Neural cell (in vitro differentiated cells): ENCODE measurements at regions not wholly inside any gene's neighbourhood (a gene's known extent, or its start where the extent isn't known, plus 50 kb on each side); places are given as distances from the start of the nearest gene placed in this dataset.

ENCODE experiments used
- H2AFZ ChIP-seq: fragments of 200-600, 300-800 bp; sonication (generic), shearing (Covaris generic); 2 replicates; pipeline ENCODE4 v1.6.0; 2014; ENCODE audit warnings: low read depth, mild to moderate bottlenecking, antibody characterized with exemption, low read length, moderate library complexity
- H3F3A ChIP-seq: fragments of 200-600 bp; shearing (Covaris generic); 2 replicates; pipeline ENCODE4 v1.6.1; 2016; ENCODE audit warnings: mild to moderate bottlenecking, moderate library complexity, mixed read lengths, antibody characterized with exemption, low read length; ENCODE audit not compliant: insufficient read depth, poor library complexity, severe bottlenecking
- H3K27ac ChIP-seq: fragments of 200-600, 300-800 bp; sonication (generic), shearing (Covaris generic); 2 replicates; pipeline ENCODE4 v1.5.1; 2014; ENCODE audit warnings: mild to moderate bottlenecking, low read length, moderate library complexity
- H3K27me3 ChIP-seq: fragments of 300-800, 200-600 bp; sonication (generic), shearing (Covaris generic); 2 replicates; pipeline ENCODE4 v1.6.0; 2014; ENCODE audit warnings: mild to moderate bottlenecking, low read depth, low read length, moderate library complexity; ENCODE audit not compliant: insufficient read depth
- H3K36me3 ChIP-seq: fragments of 300-800, 200-600 bp; sonication (generic), shearing (Covaris generic); 2 replicates; pipeline ENCODE4 v1.5.1; 2014; ENCODE audit warnings: mild to moderate bottlenecking, antibody characterized with exemption, low read length, moderate library complexity; ENCODE audit not compliant: insufficient read depth
- H3K4me2 ChIP-seq: fragments of 300-800, 200-600 bp; sonication (generic), shearing (Covaris generic); 2 replicates; pipeline ENCODE4 v1.6.0; 2014; ENCODE audit warnings: mild to moderate bottlenecking, low read length
- H3K4me3 ChIP-seq: fragments of 300-800, 200-600 bp; sonication (generic), shearing (Covaris generic); 2 replicates; pipeline ENCODE4 v1.5.1; 2014; ENCODE audit warnings: mild to moderate bottlenecking, low read length, moderate library complexity
- H3K79me2 ChIP-seq: fragments of 200-600 bp; shearing (Covaris generic); replicated peaks from 2 replicates; pipeline ENCODE4 v1.6.0; 2014; ENCODE audit warnings: mild to moderate bottlenecking, low read length, moderate library complexity; ENCODE audit not compliant: insufficient read depth
- H3K9ac ChIP-seq: fragments of 300-800, 200-600 bp; sonication (generic), shearing (Covaris generic); 2 replicates; pipeline ENCODE4 v1.6.1; 2016; ENCODE audit warnings: mild to moderate bottlenecking, low read length, mixed read lengths
- H3K9me2 ChIP-seq: fragments of 200-600 bp; shearing (Covaris generic); 2 replicates; pipeline ENCODE4 v1.6.1; 2016; ENCODE audit warnings: mild to moderate bottlenecking, low read length, mixed read lengths; ENCODE audit not compliant: insufficient read depth
- H3K9me3 ChIP-seq: fragments of 200-600, 300-800 bp; sonication (generic), shearing (Covaris generic); 2 replicates; pipeline ENCODE4 v1.6.1; 2016; ENCODE audit warnings: mild to moderate bottlenecking, mixed run types, low read length, moderate library complexity, mixed read lengths
- H4K20me1 ChIP-seq: fragments of 200-600 bp; shearing (Covaris generic); 2 replicates; pipeline ENCODE4 v1.6.1; 2016; ENCODE audit warnings: mild to moderate bottlenecking, mixed run types; ENCODE audit not compliant: insufficient read depth
- CTCF ChIP-seq: fragments of 450-650 bp; IDR thresholded peaks from 2 replicates; pipeline ENCODE4 v1.5.1; 2014; ENCODE audit warnings: antibody characterized with exemption, mild to moderate bottlenecking, moderate library complexity; ENCODE audit not compliant: poor library complexity, severe bottlenecking
- EP300 ChIP-seq: fragments of 450-650 bp; conservative IDR thresholded peaks from 2 replicates; pipeline ENCODE4 v1.6.1; 2014; ENCODE audit warnings: antibody characterized with exemption, mild to moderate bottlenecking, moderate library complexity; ENCODE audit not compliant: poor library complexity, severe bottlenecking
- EZH2 ChIP-seq: fragments of 200-600, 300-800 bp; shearing (Covaris generic), sonication (generic); IDR thresholded peaks from 2 replicates; pipeline ENCODE4 v1.6.1; 2014; ENCODE audit warnings: antibody characterized with exemption, low read length, borderline replicate concordance, mild to moderate bottlenecking; ENCODE audit not compliant: insufficient read depth, poor library complexity, severe bottlenecking
- MXI1 ChIP-seq: fragments of 450-650 bp; conservative IDR thresholded peaks from 2 replicates; pipeline ENCODE4 v1.6.1; 2014; ENCODE audit warnings: antibody characterized with exemption, mild to moderate bottlenecking; ENCODE audit not compliant: poor library complexity, severe bottlenecking
- POLR2AphosphoS5 ChIP-seq: IDR thresholded peaks from 2 replicates; pipeline ENCODE4 v1.6.1; 2012
- RAD21 ChIP-seq: fragments of 450-650 bp; conservative IDR thresholded peaks from 2 replicates; pipeline ENCODE4 v1.6.1; 2014; ENCODE audit warnings: antibody characterized with exemption, mild to moderate bottlenecking, moderate library complexity
- REST ChIP-seq: IDR thresholded peaks from 2 replicates; pipeline ENCODE4 v1.6.1; 2012; ENCODE audit warnings: borderline replicate concordance
- SMC3 ChIP-seq: fragments of 450-650 bp; conservative IDR thresholded peaks from 2 replicates; pipeline ENCODE4 v1.6.1; 2014; ENCODE audit warnings: antibody characterized with exemption, mild to moderate bottlenecking, moderate library complexity; ENCODE audit not compliant: poor library complexity
- TAF1 ChIP-seq: IDR thresholded peaks from 2 replicates; pipeline ENCODE4 v1.6.1; 2012; ENCODE audit warnings: low read depth

DNA sequence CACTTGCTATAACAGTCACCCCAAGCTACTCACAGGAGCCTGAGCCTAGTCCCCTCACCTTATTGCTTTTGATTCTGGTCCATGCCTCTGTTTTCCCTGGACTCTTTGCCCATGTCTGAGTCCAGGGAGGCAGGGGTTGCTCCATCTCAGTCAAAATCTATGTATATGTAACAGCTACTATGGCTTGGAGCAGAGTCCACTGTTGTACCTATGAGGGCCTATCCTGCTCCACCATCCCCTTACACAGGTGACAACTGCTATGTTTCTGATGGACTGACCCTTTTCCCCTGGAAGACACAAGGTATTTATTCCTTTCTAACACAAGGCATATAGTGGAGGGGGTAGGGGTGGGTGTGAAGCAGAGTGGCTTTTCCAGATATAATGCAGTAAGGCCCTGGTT is 119.6 kb downstream of the VPREB1 start:
- Histone ChIP-seq H4K20me1 (no peaks in the 10 kb centered on the region), H3K9me2 (no peaks in the 10 kb centered on the region), H3K9ac (no peak overlapping the region), H3F3A (no peaks in the 10 kb centered on the region), H3K4me3 (no peak overlapping the region), H3K27ac (no peak overlapping the region), H3K27me3 (peaks cover 11% of the 10 kb centered on the region), H3K9me3 (no peaks in the 10 kb centered on the region), H2AFZ (no peak overlapping the region), H3K79me2 (no peaks in the 10 kb centered on the region), H3K4me2 (no peak overlapping the region), H3K36me3 (no peaks in the 10 kb centered on the region)
- TF ChIP-seq MXI1 (no peak), RAD21 (no peak), POLR2AphosphoS5 (no peak), REST (no peak), EZH2 (no peak)

- Histone ChIP-seq H3K27me3 (peaks cover 11% of the 10 kb centered on the region), H4K20me1 (no peaks in the 10 kb centered on the region), H3K4me3 (no peak overlapping the region), H3F3A (no peaks in the 10 kb centered on the region), H3K4me2 (no peak overlapping the region), H3K36me3 (no peaks in the 10 kb centered on the region), H3K27ac (no peak overlapping the region), H3K9me3 (no peaks in the 10 kb centered on the region), H3K9me2 (no peaks in the 10 kb centered on the region), H2AFZ (no peak overlapping the region), H3K9ac (no peak overlapping the region), H3K79me2 (no peaks in the 10 kb centered on the region)
- TF ChIP-seq MXI1 = no peak
- no peak for TF ChIP-seq POLR2AphosphoS5
- no peak for TF ChIP-seq REST
- TF ChIP-seq TAF1 = no peak
- TF ChIP-seq RAD21 = no peak
- no peak for TF ChIP-seq SMC3
- no peak for TF ChIP-seq EP300
- TF ChIP-seq EZH2 = no peak
- TF ChIP-seq CTCF = no peak
These were observed 122.0 kb downstream of the VPREB1 start for GRCh38 chr22:22366537-22366936.
